ENCODE measurements at regions not wholly inside any gene's neighbourhood (a gene's known extent, or its start where the extent isn't known, plus 50 kb on each side); places are given as distances from the start of the nearest gene placed in this dataset.

GRCh38 chr22:48555606-48556005 lies 1272.1 kb downstream of the BRD1 start:
- Mint-ChIP-seq H3K27ac (no peak overlapping the region), H3K27me3 (no peaks in the 10 kb centered on the region), H3K4me3 (no peak overlapping the region), H3K9me3 (ENCODE audit: insufficient read depth) (no peaks in the 10 kb centered on the region), H3K4me1 (no peaks in the 10 kb centered on the region)
- Histone ChIP-seq H4K20me1 (ENCODE audit: control insufficient read depth, insufficient read depth, low read length, poor library complexity, severe bottlenecking) (no peaks in the 10 kb centered on the region), H3K36me3 (replicated peaks in 1 of 2; ENCODE audit: control extremely low read depth in 1 of 2, control insufficient read depth in 1 of 2, extremely low read depth in 1 of 2, insufficient read depth in 2 of 2, low read length in 1 of 2) (no peaks in the 10 kb centered on the region), H3K4me1 (ENCODE audit: control insufficient read depth in 2 of 2, insufficient read depth in 2 of 2, low read length in 2 of 2) (no peaks in the 10 kb centered on the region), H3K27ac (ENCODE audit: low read length in 2 of 2) (no peak overlapping the region), H3K9ac (ENCODE audit: low read length) (no peak overlapping the region), H3K79me2 (ENCODE audit: control insufficient read depth, insufficient read depth, low read length) (no peaks in the 10 kb centered on the region), H2AFZ (ENCODE audit: insufficient read depth, low read depth, low read length, poor library complexity, severe bottlenecking) (no peak overlapping the region), H3K4me2 (replicated peaks; ENCODE audit: low read depth, low read length, poor library complexity, severe bottlenecking) (no peak overlapping the region), H3K4me3 (ENCODE audit: control extremely low read depth in 1 of 5, extremely low read depth in 1 of 5, insufficient read depth in 1 of 5, low read depth in 2 of 5, low read length in 4 of 5) (no peak overlapping the region), H3K27me3 (replicated peaks in 1 of 4; ENCODE audit: control extremely low read depth in 1 of 4, control insufficient read depth in 3 of 4, insufficient read depth in 4 of 4, low read length in 3 of 4) (no peaks in the 10 kb centered on the region), H3K9me3 (ENCODE audit: control extremely low read depth in 1 of 3, control insufficient read depth in 2 of 3, insufficient read depth in 1 of 3, low read length in 2 of 3) (peaks cover 0 to 19% (median 0%) of the 10 kb centered on the region in 3 donors)
- no peak for TF ChIP-seq EZH2 (IDR thresholded peaks at IDR 0.05; ENCODE audit: borderline replicate concordance, insufficient read depth, low read depth, low read length, poor library complexity, severe bottlenecking)
- TF ChIP-seq CTCF (IDR thresholded peaks at IDR 0.05): no peak
- ATAC-seq (ENCODE audit: low read depth) (no peak), DNase-seq (no peak)
- WGBS (ENCODE audit: insufficient coverage): 83% methylated on average over 10 of the region's 10 CpGs
- intact Hi-C loops (cut with micrococcal nuclease): no loop called here
- CTCF ChIA-PET: no interaction called here
- POLR2A ChIA-PET: no interaction called here

- whole genome bisulfite sequencing (ENCODE audit: insufficient coverage): 79% methylated on average over 20 of the region's 22 CpGs
- no peak overlapping the region for H2AFZ ChIP-seq (ENCODE audit: insufficient read depth, low read depth, low read length, poor library complexity, severe bottlenecking)
- intact Hi-C loops (cut with micrococcal nuclease): no loop called here
- no peak overlapping the region for H3K27ac ChIP-seq (ENCODE audit: low read length in 2 of 2)
- no peak for ATAC-seq (ENCODE audit: low read depth)
- TF ChIP-seq EZH2 (IDR thresholded peaks at IDR 0.05; ENCODE audit: borderline replicate concordance, insufficient read depth, low read depth, low read length, poor library complexity, severe bottlenecking) (no peak), CTCF (IDR thresholded peaks at IDR 0.05) (no peak)
- no peaks in the 10 kb centered on the region for H3K36me3 ChIP-seq (replicated peaks in 1 of 2; ENCODE audit: control extremely low read depth in 1 of 2, control insufficient read depth in 1 of 2, extremely low read depth in 1 of 2, insufficient read depth in 2 of 2, low read length in 1 of 2)
- Mint-ChIP-seq H3K4me1 (no peaks in the 10 kb centered on the region), H3K4me3 (no peak overlapping the region), H3K27ac (no peak overlapping the region), H3K27me3 (no peaks in the 10 kb centered on the region), H3K9me3 (ENCODE audit: insufficient read depth) (no peaks in the 10 kb centered on the region)
- no peak for DNase-seq
- H3K79me2 ChIP-seq (ENCODE audit: control insufficient read depth, insufficient read depth, low read length): no peaks in the 10 kb centered on the region
- no peaks in the 10 kb centered on the region for H3K4me1 ChIP-seq (ENCODE audit: control insufficient read depth in 2 of 2, insufficient read depth in 2 of 2, low read length in 2 of 2)
- H3K9ac ChIP-seq (ENCODE audit: low read length): no peak overlapping the region
- H4K20me1 ChIP-seq (ENCODE audit: control insufficient read depth, insufficient read depth, low read length, poor library complexity, severe bottlenecking): no peaks in the 10 kb centered on the region
- no peak overlapping the region for H3K4me2 ChIP-seq (replicated peaks; ENCODE audit: low read depth, low read length, poor library complexity, severe bottlenecking)
- CTCF ChIA-PET: no interaction called here
- peaks cover 0 to 19% (median 0%) of the 10 kb centered on the region in 3 donors for H3K9me3 ChIP-seq (ENCODE audit: control extremely low read depth in 1 of 3, control insufficient read depth in 2 of 3, insufficient read depth in 1 of 3, low read length in 2 of 3)
- POLR2A ChIA-PET: no interaction called here
- H3K4me3 ChIP-seq (ENCODE audit: control extremely low read depth in 1 of 5, extremely low read depth in 1 of 5, insufficient read depth in 1 of 5, low read depth in 2 of 5, low read length in 4 of 5): no peak overlapping the region
- no peaks in the 10 kb centered on the region for H3K27me3 ChIP-seq (replicated peaks in 1 of 4; ENCODE audit: control extremely low read depth in 1 of 4, control insufficient read depth in 3 of 4, insufficient read depth in 4 of 4, low read length in 3 of 4)
Measured at GRCh38 chr22:48554893-48555572, 1272.6 kb downstream of the BRD1 start.
